CD4-positive, alpha-beta T cell treated with Interleukin-6 for 4 hours (primary cell): ENCODE measurements at regions not wholly inside any gene's neighbourhood (a gene's known extent, or its start where the extent isn't known, plus 50 kb on each side); places are given as distances from the start of the nearest gene placed in this dataset.
"Not testable (repeated sequence)": the region's sequence is repeated elsewhere in the genome, so short reads cannot be mapped to it uniquely, and the experiment has no call there.

Experiments
- DNase-seq: peaks from one replicate; pipeline ENCODE4 v3.0.0-alpha.2; 2020; ENCODE audit warnings: mixed read lengths

GRCh38 chr6:12633746-12634145 is 82.8 kb upstream of the PHACTR1 start:
- DNase-seq: not testable (repeated sequence)

- DNase-seq: no peak
These were observed 81.2 kb upstream of the PHACTR1 start for GRCh38 chr6:12635375-12635774.

- DNase-seq: no peak
These were observed 80.8 kb upstream of the PHACTR1 start for GRCh38 chr6:12635813-12636212.

GRCh38 chr6:12636336-12636735 is 80.2 kb upstream of the PHACTR1 start:
- DNase-seq: no peak

- peak; percentile 7 for DNase-seq
These were observed 78.5 kb upstream of the PHACTR1 start for GRCh38 chr6:12637960-12638641.

- no peak for DNase-seq
These were observed 76.1 kb upstream of the PHACTR1 start for GRCh38 chr6:12640438-12640837.

GRCh38 chr6:12641785-12642184 is 74.8 kb upstream of the PHACTR1 start:
- DNase-seq: not testable (repeated sequence)

- DNase-seq: no peak
These were observed 70.6 kb upstream of the PHACTR1 start for GRCh38 chr6:12645941-12646340.

GRCh38 chr6:12648171-12648570 is 68.4 kb upstream of the PHACTR1 start:
- DNase-seq: no peak

GRCh38 chr6:12649325-12649724 is 67.2 kb upstream of the PHACTR1 start:
- DNase-seq: no peak

- no peak for DNase-seq
These were observed 63.1 kb upstream of the PHACTR1 start for GRCh38 chr6:12653486-12653885.

GRCh38 chr6:12654107-12654506 is 62.5 kb upstream of the PHACTR1 start:
- DNase-seq: no peak

- no peak for DNase-seq
These were observed 62.1 kb upstream of the PHACTR1 start for GRCh38 chr6:12654514-12654913.

GRCh38 chr6:12656906-12657305 is 59.7 kb upstream of the PHACTR1 start:
- no peak for DNase-seq

- DNase-seq: no peak
These were observed 58.7 kb upstream of the PHACTR1 start for GRCh38 chr6:12657884-12658283.

GRCh38 chr6:12661432-12662089 is 55.0 kb upstream of the PHACTR1 start:
- no peak for DNase-seq
